Prostate gland (tissue), 2 donors: ENCODE measurements at regions not wholly inside any gene's neighbourhood (a gene's known extent, or its start where the extent isn't known, plus 50 kb on each side); places are given as distances from the start of the nearest gene placed in this dataset.
"Not testable (repeated sequence)": the region's sequence is repeated elsewhere in the genome, so short reads cannot be mapped to it uniquely, and the experiment has no call there.

Source experiments
- DNase-seq: peaks from one replicate; pipeline ENCODE4 v3.0.0-alpha.2; 2019; ENCODE audit warnings: low spot score
- H3K27ac ChIP-seq, 2 donors: fragments of 200-600 bp; sonication (generic); 2 replicates each; pipeline ENCODE4 v1.5.1; 2017 to 2019
- H3K27me3 ChIP-seq: fragments of 200-600 bp; sonication (generic); replicated peaks from 2 replicates; pipeline ENCODE4 v1.5.1; 2019; ENCODE audit not compliant: insufficient read depth
- H3K36me3 ChIP-seq, 2 donors: fragments of 200-600 bp; sonication (generic); 1 replicate in 1 of 2; 2 replicates in 1 of 2; pipeline versions ENCODE4 v1.5.1 to v1.8.1; 2017 to 2019
- H3K4me1 ChIP-seq: fragments of 200-600 bp; sonication (generic); replicated peaks from 2 replicates; pipeline ENCODE4 v1.5.1; 2019
- H3K4me3 ChIP-seq, 2 donors: fragments of 200-600 bp; sonication (generic); 2 replicates each; pipeline ENCODE4 v1.5.1; 2017 to 2019
- H3K9me3 ChIP-seq: fragments of 200-600 bp; sonication (generic); 2 replicates; pipeline ENCODE4 v1.5.1; 2017
- CTCF ChIP-seq, 4 experiments: fragments of 200-600 bp in 2 of 4; fragments of 450-650 bp in 2 of 4; sonication (generic) in 2 of 4; IDR thresholded peaks; 1 replicate in 3 of 4; 2 replicates in 1 of 4; pipeline ENCODE4 v1.5.1; 2016 to 2019; ENCODE audit warnings: antibody characterized with exemption in 4 of 4, mild to moderate bottlenecking in 2 of 4, moderate library complexity in 2 of 4
- POLR2A ChIP-seq: fragments of 450-650 bp; IDR thresholded peaks from one replicate; pipeline ENCODE4 v1.6.1; 2016; ENCODE audit warnings: antibody characterized with exemption, mild to moderate bottlenecking
- POLR2AphosphoS5 ChIP-seq: sonication (generic); formaldehyde crosslinking; IDR thresholded peaks from one replicate; pipeline ENCODE4 v1.6.1; 2017; ENCODE audit warnings: antibody characterized with exemption
- WGBS: methylation state at CpG from one replicate; pipeline ENCODE4 v1.1.5; 2018; 5-methylcytosine and 5-hydroxymethylcytosine counted together
- intact Hi-C: fragments of 100-400 bp; cut with DNase I; formaldehyde crosslinking; loops from one replicate; pipeline ENCODE4 v1.14.2; 2022

- Histone ChIP-seq H3K4me1 (no peaks in the 10 kb centered on the region), H3K36me3 (no peaks in the 10 kb centered on the region), H3K4me3 (no peak overlapping the region), H3K27ac (no peak overlapping the region), H3K27me3 (no peaks in the 10 kb centered on the region), H3K9me3 (no peaks in the 10 kb centered on the region)
- 73% methylated on average over 1 of the region's 1 CpG for WGBS
- TF ChIP-seq POLR2AphosphoS5 (no peak), CTCF (IDR thresholded peaks at IDR 0.05) (no peak), POLR2A (no peak)
- intact Hi-C loops: no loop called here
- DNase-seq: no peak
These were observed 135.1 kb downstream of the KIF4B start for GRCh38 chr5:155148694-155149093.

- no peaks in the 10 kb centered on the region for H3K4me1 ChIP-seq
- no peak overlapping the region for H3K27ac ChIP-seq
- no peak for DNase-seq
- no peaks in the 10 kb centered on the region for H3K9me3 ChIP-seq
- intact Hi-C loops: no loop called here
- H3K27me3 ChIP-seq: no peaks in the 10 kb centered on the region
- H3K36me3 ChIP-seq: no peaks in the 10 kb centered on the region
- WGBS: 54% methylated on average over 4 of the region's 4 CpGs
- H3K4me3 ChIP-seq: no peak overlapping the region
- no peak for TF ChIP-seq CTCF (IDR thresholded peaks at IDR 0.05)
- TF ChIP-seq POLR2AphosphoS5: no peak
- no peak for TF ChIP-seq POLR2A
These were observed 136.5 kb downstream of the KIF4B start for GRCh38 chr5:155150012-155150411.

GRCh38 chr5:155154973-155155372, 141.4 kb downstream of the KIF4B start:
- DNase-seq: no peak
- no peaks in the 10 kb centered on the region for H3K27me3 ChIP-seq
- intact Hi-C loops: no loop called here

GRCh38 chr5:155163084-155163483, 149.5 kb downstream of the KIF4B start:
- H3K9me3 ChIP-seq, H3K36me3 ChIP-seq, H3K4me1 ChIP-seq, intact Hi-C loops, H3K27ac ChIP-seq, DNase-seq, H3K4me3 ChIP-seq, H3K27me3 ChIP-seq: not testable (repeated sequence)
- WGBS: 61% methylated on average over 7 of the region's 7 CpGs

More at GRCh38 chr5:155154973-155155372, 141.4 kb downstream of the KIF4B start:
- TF ChIP-seq POLR2A: no peak
- TF ChIP-seq CTCF (IDR thresholded peaks at IDR 0.05): no peak
- TF ChIP-seq POLR2AphosphoS5: no peak
- H3K9me3 ChIP-seq: no peaks in the 10 kb centered on the region
- no peaks in the 10 kb centered on the region for H3K4me1 ChIP-seq
- no peaks in the 10 kb centered on the region for H3K36me3 ChIP-seq
- H3K27ac ChIP-seq: no peak overlapping the region
- no peak overlapping the region for H3K4me3 ChIP-seq

- no peak for TF ChIP-seq CTCF (IDR thresholded peaks at IDR 0.05)
- TF ChIP-seq POLR2A: no peak
- TF ChIP-seq POLR2AphosphoS5: no peak
- Histone ChIP-seq H3K4me3 (no peak overlapping the region), H3K4me1 (no peaks in the 10 kb centered on the region), H3K36me3 (no peaks in the 10 kb centered on the region), H3K27me3 (no peaks in the 10 kb centered on the region), H3K9me3 (no peaks in the 10 kb centered on the region), H3K27ac (no peak overlapping the region)
- 88% methylated on average over 3 of the region's 3 CpGs for WGBS
- DNase-seq: no peak
- intact Hi-C loops: no loop called here
These were observed 154.2 kb downstream of the KIF4B start for GRCh38 chr5:155167736-155168135.
